ENCODE measurements at regions not wholly inside any gene's neighbourhood (a gene's known extent, or its start where the extent isn't known, plus 50 kb on each side); places are given as distances from the start of the nearest gene placed in this dataset.
A peak's percentile ranks its signal among the peaks of the same experiment; 100 is the strongest.
"Not testable (repeated sequence)": the region's sequence is repeated elsewhere in the genome, so short reads cannot be mapped to it uniquely, and the experiment has no call there.

GRCh38 chr5:116914869-116915504 lies 340.4 kb upstream of the SEMA6A start:
- no peak for DNase-seq

GRCh38 chr5:116912221-116912620 lies 337.6 kb upstream of the SEMA6A start:
- DNase-seq, result no peak

- DNase-seq, result no peak
Measured at GRCh38 chr5:116911074-116911473, 336.5 kb upstream of the SEMA6A start.

DNA sequence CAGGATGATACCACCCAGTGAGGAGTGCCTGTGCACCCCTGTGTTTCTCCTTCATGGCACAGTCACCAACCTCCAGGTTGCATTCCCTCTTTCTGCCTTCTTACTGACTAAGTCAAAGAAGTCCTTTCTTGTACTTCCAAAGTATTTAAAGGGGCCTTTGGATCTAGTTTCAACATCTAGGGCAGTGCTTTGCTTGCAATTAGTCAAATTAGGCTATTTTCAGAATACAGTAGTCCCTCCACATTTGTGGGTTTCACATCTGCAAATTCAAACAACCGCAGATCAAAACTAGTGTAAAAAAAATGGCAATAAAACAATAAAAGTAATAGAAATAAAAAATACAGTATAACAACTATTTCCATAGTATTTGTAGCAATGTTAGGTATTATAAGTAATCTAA lies 333.9 kb upstream of the SEMA6A start:
- DNase-seq, result no peak

DNA sequence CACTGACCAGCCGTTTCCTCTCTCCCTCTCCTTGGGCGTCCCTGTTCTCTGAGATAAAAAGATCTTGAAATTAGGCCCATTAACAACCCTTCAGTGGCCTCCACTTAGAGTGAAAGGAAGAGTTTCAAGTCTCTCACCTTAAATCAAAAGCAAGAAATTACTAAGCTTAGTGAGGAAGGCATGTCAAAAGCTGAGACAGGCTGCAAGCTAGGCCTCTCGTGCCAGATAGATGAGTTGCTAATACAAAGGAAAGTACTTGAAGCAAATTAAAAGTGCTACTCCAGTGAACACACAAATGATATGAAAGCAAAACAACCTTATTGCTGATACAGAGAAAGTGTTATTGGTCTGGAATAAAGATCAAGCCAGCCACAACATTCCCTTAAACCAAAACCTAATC lies 331.3 kb upstream of the SEMA6A start:
- no peak for DNase-seq

- DNase-seq, result no peak
Measured at GRCh38 chr5:116900793-116901192, 326.2 kb upstream of the SEMA6A start.

- DNase-seq, result no peak
Measured at GRCh38 chr5:116898917-116899316, 324.3 kb upstream of the SEMA6A start.

GRCh38 chr5:116897291-116897690 lies 322.7 kb upstream of the SEMA6A start:
- DNase-seq, result no peak

DNA sequence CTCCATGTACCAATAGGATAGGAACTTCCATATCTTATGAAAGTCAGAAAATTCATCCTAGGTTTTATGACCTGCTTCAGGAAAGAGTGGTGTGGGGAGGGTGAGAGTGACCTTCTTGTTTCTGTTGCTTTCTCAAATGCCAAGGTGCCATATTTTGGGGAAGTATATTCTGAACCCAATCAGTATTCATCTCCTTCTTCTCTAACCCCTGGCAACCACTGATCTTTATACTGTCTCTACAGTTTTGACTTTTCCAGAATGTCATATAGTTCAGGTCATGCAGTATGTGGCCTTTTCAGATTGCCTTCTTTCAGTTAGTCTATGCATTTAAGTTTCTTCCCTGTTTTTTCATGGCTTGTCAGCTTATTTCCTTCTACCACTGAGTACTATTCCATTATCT lies 321.4 kb upstream of the SEMA6A start:
- DNase-seq, result no peak

- DNase-seq, result no peak
Measured at GRCh38 chr5:116892993-116893392, 318.4 kb upstream of the SEMA6A start.

- DNase-seq, result no peak
Measured at GRCh38 chr5:116887104-116887503, 312.5 kb upstream of the SEMA6A start.

- DNase-seq, result no peak
Measured at GRCh38 chr5:116885825-116886224, 311.2 kb upstream of the SEMA6A start.

DNA sequence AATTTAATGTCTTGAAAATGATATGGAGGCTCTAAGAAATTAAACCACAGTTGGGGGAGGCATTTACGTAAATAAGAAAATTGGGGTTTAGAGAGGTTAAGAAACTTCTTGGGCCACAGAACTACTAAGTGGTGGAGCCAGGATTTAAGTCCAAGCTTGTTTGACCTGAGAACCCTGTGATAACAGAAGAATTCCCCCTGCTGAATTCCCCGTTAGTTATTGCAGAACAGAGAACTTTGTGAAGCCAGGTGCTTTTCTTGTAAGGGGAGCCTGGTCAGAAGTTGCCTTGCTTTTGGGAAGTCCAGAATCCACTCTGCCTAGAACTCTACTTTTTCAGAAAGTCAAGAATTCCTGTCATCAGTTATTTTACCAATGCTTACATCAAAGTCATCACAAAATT lies 309.3 kb upstream of the SEMA6A start:
- no peak for DNase-seq

DNA sequence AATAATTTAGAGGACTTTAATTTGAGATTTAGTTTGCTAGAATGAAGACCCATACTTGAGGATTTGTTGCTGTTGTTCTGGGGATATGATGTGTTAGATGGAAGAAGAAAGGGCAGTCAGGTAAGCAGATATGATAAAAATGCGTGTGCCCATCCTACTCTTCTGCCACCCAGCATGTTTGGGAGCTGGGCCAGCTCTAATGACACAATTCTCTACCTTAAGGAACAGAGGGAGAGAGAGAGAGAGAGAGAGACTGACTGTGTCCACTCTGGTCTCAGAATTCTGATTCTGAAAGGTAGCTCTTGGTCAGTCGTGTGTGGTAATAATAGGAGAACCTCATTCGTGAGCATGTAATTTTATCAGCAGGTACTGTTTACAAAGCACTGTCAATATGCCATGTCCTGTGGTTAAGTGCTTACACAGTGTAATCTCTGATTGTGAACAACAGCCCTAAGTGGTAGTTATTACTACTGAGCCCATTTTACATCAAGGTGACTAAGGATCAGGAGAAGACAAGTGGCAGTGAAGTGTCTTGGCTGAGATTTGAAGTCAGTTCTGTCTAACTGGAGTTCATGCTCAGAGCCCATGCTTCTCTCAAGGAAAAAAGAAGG lies 307.4 kb upstream of the SEMA6A start:
- DNase-seq, result no peak

DNA sequence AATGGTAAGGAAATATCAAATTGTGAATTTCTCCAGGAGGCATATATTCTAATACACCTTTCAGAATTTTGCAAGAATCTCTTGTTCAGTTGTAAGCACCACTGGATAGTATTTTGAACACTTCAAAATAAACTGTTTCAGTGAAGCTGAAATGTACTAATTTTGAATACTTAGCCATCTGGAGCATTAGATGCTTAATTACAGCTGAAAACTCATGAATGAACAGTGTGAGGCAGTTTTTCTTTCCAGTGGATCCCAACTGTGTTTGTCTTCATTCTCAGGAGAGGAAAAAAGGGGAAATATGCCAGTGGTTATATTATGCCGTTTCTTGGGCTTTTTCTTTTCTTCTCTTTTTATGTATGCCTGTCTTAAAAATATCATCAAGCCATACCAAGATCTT lies 306.0 kb upstream of the SEMA6A start:
- DNase-seq, result no peak

- no peak for DNase-seq
Measured at GRCh38 chr5:116880150-116880549, 305.5 kb upstream of the SEMA6A start.

DNA sequence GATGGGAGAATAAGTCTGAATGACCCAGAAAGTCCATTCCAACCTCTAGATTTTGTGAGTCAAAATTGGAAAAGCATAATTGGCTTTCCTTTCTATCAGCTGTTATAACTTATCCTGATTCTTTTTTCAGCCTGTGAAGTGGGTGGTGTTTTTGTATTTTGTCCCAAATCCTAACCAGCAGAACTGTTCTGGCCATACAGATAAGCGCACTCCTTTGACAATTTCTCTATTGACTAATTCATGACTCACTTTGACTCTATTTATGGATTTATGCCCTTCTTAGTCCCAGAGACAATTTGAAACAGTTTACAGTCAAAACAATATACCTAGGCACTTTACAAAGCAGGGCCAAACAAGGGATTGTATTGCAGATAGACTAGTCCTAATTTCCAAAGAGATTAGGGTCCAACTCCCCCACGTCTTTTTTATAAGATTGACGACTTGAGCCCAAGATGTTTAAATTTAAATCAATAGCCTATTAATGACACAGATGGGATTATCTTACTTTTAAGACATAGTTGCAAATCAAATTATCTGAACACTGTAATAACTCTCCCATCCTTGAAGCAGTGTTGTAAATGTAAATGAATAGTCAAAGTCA lies 301.7 kb upstream of the SEMA6A start:
- no peak for DNase-seq

GRCh38 chr5:116872986-116873385 lies 298.4 kb upstream of the SEMA6A start:
- DNase-seq, result no peak

GRCh38 chr5:116872486-116872885 lies 297.9 kb upstream of the SEMA6A start:
- no peak for DNase-seq

DNA sequence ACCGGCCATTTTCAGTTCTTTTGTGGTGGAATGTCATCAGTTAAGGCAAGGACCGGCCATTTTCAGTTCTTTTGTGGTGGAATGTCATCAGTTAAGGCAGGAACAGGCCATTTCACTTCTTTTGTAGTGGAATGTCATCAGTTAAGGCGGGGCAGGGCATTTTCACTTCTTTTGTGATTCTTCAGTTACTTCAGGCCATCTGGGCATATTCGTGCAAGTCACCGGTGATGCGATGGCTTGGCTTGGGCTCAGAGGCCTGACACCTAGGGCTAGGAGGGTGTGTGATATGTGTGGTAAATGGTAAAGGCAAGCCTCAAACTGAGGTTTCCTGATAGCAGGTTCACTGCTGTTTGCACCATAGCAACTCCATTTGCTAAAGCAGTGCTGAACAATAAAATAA lies 293.2 kb upstream of the SEMA6A start:
- not testable (repeated sequence) for DNase-seq

- DNase-seq, result no peak
Measured at GRCh38 chr5:116865651-116866050, 291.0 kb upstream of the SEMA6A start.

DNA sequence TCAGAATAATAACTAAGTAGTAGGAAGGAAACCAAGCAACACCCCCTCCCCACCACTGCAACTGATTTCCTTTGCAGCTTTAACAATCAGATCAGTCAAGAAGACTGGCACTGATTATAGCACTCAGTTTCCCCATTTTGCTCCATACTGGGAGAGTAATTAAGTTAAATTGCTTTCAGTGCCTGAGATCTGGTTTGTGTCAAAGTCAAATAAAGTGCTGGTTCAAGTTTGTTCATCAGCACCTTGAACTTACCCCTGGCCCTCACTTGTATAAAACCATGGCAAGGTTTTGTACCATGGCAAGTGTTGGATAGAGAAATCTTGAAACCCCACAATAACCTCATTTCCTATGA lies 290.2 kb upstream of the SEMA6A start:
- DNase-seq, result no peak

GRCh38 chr5:116864157-116864837 lies 289.7 kb upstream of the SEMA6A start:
- peak in 1 of 5 experiments; percentile 2 for DNase-seq
